GM19351 (cell line): ENCODE measurements at regions not wholly inside any gene's neighbourhood (a gene's known extent, or its start where the extent isn't known, plus 50 kb on each side); places are given as distances from the start of the nearest gene placed in this dataset.
"Not testable (repeated sequence)": the region's sequence is repeated elsewhere in the genome, so short reads cannot be mapped to it uniquely, and the experiment has no call there.

Experiments
- ATAC-seq: cut with Tn5 transposase; IDR thresholded peaks from one replicate; pipeline ENCODE4 v1.9.1; 2021; ENCODE audit warnings: mild to moderate bottlenecking, moderate library complexity; ENCODE audit not compliant: unreplicated experiment

- ATAC-seq = no peak
These were observed 73.0 kb downstream of the DIO3 start for GRCh38 chr14:101634202-101634849.

- no peak for ATAC-seq
These were observed 73.8 kb downstream of the DIO3 start for GRCh38 chr14:101634850-101635748.

GRCh38 chr14:101635749-101636560, 74.7 kb downstream of the DIO3 start:
- peak; percentile 93 for ATAC-seq

- ATAC-seq = no peak
These were observed 78.0 kb downstream of the DIO3 start for GRCh38 chr14:101639241-101639833.

- ATAC-seq = no peak
These were observed 82.4 kb downstream of the DIO3 start for GRCh38 chr14:101643651-101644050.

- ATAC-seq = no peak
These were observed 92.8 kb downstream of the DIO3 start for GRCh38 chr14:101654051-101654450.

- ATAC-seq = no peak
These were observed 96.1 kb downstream of the DIO3 start for GRCh38 chr14:101657372-101657771.

- ATAC-seq = peak; percentile 47
These were observed 95.9 kb upstream of the PPP2R5C start for GRCh38 chr14:101665478-101666078.

- no peak for ATAC-seq
These were observed 95.2 kb upstream of the PPP2R5C start for GRCh38 chr14:101666264-101666663.

- no peak for ATAC-seq
These were observed 91.9 kb upstream of the PPP2R5C start for GRCh38 chr14:101669629-101670028.

- ATAC-seq = no peak
These were observed 87.6 kb upstream of the PPP2R5C start for GRCh38 chr14:101673873-101674272.

GRCh38 chr14:101675835-101676234, 85.7 kb upstream of the PPP2R5C start:
- not testable (repeated sequence) for ATAC-seq

- not testable (repeated sequence) for ATAC-seq
These were observed 83.6 kb upstream of the PPP2R5C start for GRCh38 chr14:101677912-101678327.

GRCh38 chr14:101681795-101682194, 79.7 kb upstream of the PPP2R5C start:
- no peak for ATAC-seq

GRCh38 chr14:101683365-101683764, 78.1 kb upstream of the PPP2R5C start:
- ATAC-seq = no peak

- no peak for ATAC-seq
These were observed 73.6 kb upstream of the PPP2R5C start for GRCh38 chr14:101687756-101688546.

GRCh38 chr14:101689039-101689501, 72.4 kb upstream of the PPP2R5C start:
- no peak for ATAC-seq

GRCh38 chr14:101689966-101690365, 71.5 kb upstream of the PPP2R5C start:
- ATAC-seq = not testable (repeated sequence)

GRCh38 chr14:101695659-101696058, 65.8 kb upstream of the PPP2R5C start:
- ATAC-seq = no peak

GRCh38 chr14:101704140-101704539, 57.4 kb upstream of the PPP2R5C start:
- ATAC-seq = no peak
